ENCODE measurements at regions not wholly inside any gene's neighbourhood (a gene's known extent, or its start where the extent isn't known, plus 50 kb on each side); places are given as distances from the start of the nearest gene placed in this dataset.

GRCh38 chr14:97523936-97524335 is 726.8 kb downstream of the VRK1 start:
- TF ChIP-seq POLR2A (IDR thresholded peaks at IDR 0.05; ENCODE audit: low read depth, low read length) = no peak
- no peak for FAIRE-seq
- peak; percentile 18 for DNase-seq (ENCODE audit: insufficient read length, low spot score)

GRCh38 chr14:97524589-97525319 is 727.6 kb downstream of the VRK1 start:
- DNase-seq (ENCODE audit: insufficient read length, low spot score) (no peak), FAIRE-seq (no peak)

GRCh38 chr14:97527993-97528392 is 730.8 kb downstream of the VRK1 start:
- TF ChIP-seq POLR2A (IDR thresholded peaks at IDR 0.05; ENCODE audit: low read depth, low read length) = no peak
- FAIRE-seq (no peak), DNase-seq (ENCODE audit: insufficient read length, low spot score) (no peak)

More at GRCh38 chr14:97524589-97525319, 727.6 kb downstream of the VRK1 start:
- TF ChIP-seq POLR2A (IDR thresholded peaks at IDR 0.05; ENCODE audit: low read depth, low read length) = no peak

GRCh38 chr14:97532052-97532451 is 734.9 kb downstream of the VRK1 start:
- FAIRE-seq (no peak), DNase-seq (ENCODE audit: insufficient read length, low spot score) (no peak)
- TF ChIP-seq POLR2A (IDR thresholded peaks at IDR 0.05; ENCODE audit: low read depth, low read length) = no peak

GRCh38 chr14:97536421-97536820 is 739.2 kb downstream of the VRK1 start:
- FAIRE-seq (no peak), DNase-seq (ENCODE audit: insufficient read length, low spot score) (no peak)
- TF ChIP-seq POLR2A (IDR thresholded peaks at IDR 0.05; ENCODE audit: low read depth, low read length) = no peak

GRCh38 chr14:97538749-97539410 is 741.7 kb downstream of the VRK1 start:
- DNase-seq (ENCODE audit: insufficient read length, low spot score) = no peak
- TF ChIP-seq POLR2A (IDR thresholded peaks at IDR 0.05; ENCODE audit: low read depth, low read length) = no peak
- FAIRE-seq = no peak

GRCh38 chr14:97539411-97539795 is 742.2 kb downstream of the VRK1 start:
- TF ChIP-seq POLR2A (IDR thresholded peaks at IDR 0.05; ENCODE audit: low read depth, low read length) = no peak
- DNase-seq (ENCODE audit: insufficient read length, low spot score) = no peak
- FAIRE-seq = no peak

- DNase-seq (ENCODE audit: insufficient read length, low spot score) (no peak), FAIRE-seq (no peak)
- TF ChIP-seq POLR2A (IDR thresholded peaks at IDR 0.05; ENCODE audit: low read depth, low read length) = no peak
Measured at GRCh38 chr14:97539884-97540283, 742.7 kb downstream of the VRK1 start.

- FAIRE-seq = no peak
- no peak for DNase-seq (ENCODE audit: insufficient read length, low spot score)
- TF ChIP-seq POLR2A (IDR thresholded peaks at IDR 0.05; ENCODE audit: low read depth, low read length) = no peak
Measured at GRCh38 chr14:97543221-97543620, 746.0 kb downstream of the VRK1 start.

- no peak for TF ChIP-seq POLR2A (IDR thresholded peaks at IDR 0.05; ENCODE audit: low read depth, low read length)
- DNase-seq (ENCODE audit: insufficient read length, low spot score) = no peak
- no peak for FAIRE-seq
Measured at GRCh38 chr14:97543816-97544215, 746.6 kb downstream of the VRK1 start.

GRCh38 chr14:97544571-97544970 is 747.4 kb downstream of the VRK1 start:
- FAIRE-seq (no peak), DNase-seq (ENCODE audit: insufficient read length, low spot score) (no peak)
- no peak for TF ChIP-seq POLR2A (IDR thresholded peaks at IDR 0.05; ENCODE audit: low read depth, low read length)

- TF ChIP-seq POLR2A (IDR thresholded peaks at IDR 0.05; ENCODE audit: low read depth, low read length) = no peak
- no peak for DNase-seq (ENCODE audit: insufficient read length, low spot score)
- FAIRE-seq = no peak
Measured at GRCh38 chr14:97546491-97547230, 749.5 kb downstream of the VRK1 start.

GRCh38 chr14:97550463-97550862 is 753.3 kb downstream of the VRK1 start:
- DNase-seq (ENCODE audit: insufficient read length, low spot score) (no peak), FAIRE-seq (no peak)
- no peak for TF ChIP-seq POLR2A (IDR thresholded peaks at IDR 0.05; ENCODE audit: low read depth, low read length)

GRCh38 chr14:97554597-97554996 is 757.4 kb downstream of the VRK1 start:
- FAIRE-seq = no peak
- TF ChIP-seq POLR2A (IDR thresholded peaks at IDR 0.05; ENCODE audit: low read depth, low read length) = no peak
- no peak for DNase-seq (ENCODE audit: insufficient read length, low spot score)

All from H54 (cell line).